Karpas-422 (cell line): ENCODE measurements at regions not wholly inside any gene's neighbourhood (a gene's known extent, or its start where the extent isn't known, plus 50 kb on each side); places are given as distances from the start of the nearest gene placed in this dataset.

Experiments
- DNase-seq: peaks from one replicate; pipeline ENCODE4 v3.0.0-alpha.2; 2015
- H2AFZ ChIP-seq: fragments of 200-600 bp; sonication (generic); 2 replicates; pipeline ENCODE4 v1.6.1; 2014; ENCODE audit warnings: antibody characterized with exemption, low read length, mixed read lengths
- H3K27ac ChIP-seq: fragments of 200-600 bp; sonication (generic); 2 replicates; pipeline ENCODE4 v1.5.1; 2014; ENCODE audit warnings: mild to moderate bottlenecking, low read length, moderate library complexity
- H3K27me3 ChIP-seq: fragments of 200-600 bp; sonication (generic); 2 replicates; pipeline ENCODE4 v1.6.1; 2014; ENCODE audit warnings: low read length, mixed read lengths
- H3K36me3 ChIP-seq: fragments of 200-600 bp; sonication (generic); 2 replicates; pipeline ENCODE4 v1.6.1; 2014; ENCODE audit warnings: low read length, mixed read lengths; ENCODE audit not compliant: insufficient read depth
- H3K4me1 ChIP-seq: fragments of 200-600 bp; sonication (generic); 2 replicates; pipeline ENCODE4 v1.6.1; 2014; ENCODE audit warnings: mild to moderate bottlenecking, low read length, mixed read lengths
- H3K4me2 ChIP-seq: fragments of 200-600 bp; sonication (generic); 2 replicates; pipeline ENCODE4 v1.6.1; 2014; ENCODE audit warnings: low read length, low read depth, mild to moderate bottlenecking; ENCODE audit not compliant: poor library complexity, severe bottlenecking
- H3K4me3 ChIP-seq: fragments of 200-600 bp; sonication (generic); 2 replicates; pipeline ENCODE4 v1.5.1; 2014; ENCODE audit warnings: mild to moderate bottlenecking, antibody characterized with exemption, low read length, mixed read lengths
- H3K79me2 ChIP-seq: fragments of 200-600 bp; sonication (generic); 2 replicates; pipeline ENCODE4 v1.6.1; 2014; ENCODE audit warnings: mild to moderate bottlenecking, low read length, mixed read lengths
- H3K9ac ChIP-seq: fragments of 200-600 bp; sonication (generic); 2 replicates; pipeline ENCODE4 v1.6.0; 2014; ENCODE audit warnings: low read length
- H3K9me2 ChIP-seq: fragments of 200-600 bp; sonication (generic), shearing (Covaris generic); replicated peaks from 2 replicates; pipeline ENCODE4 v1.6.0; 2014; ENCODE audit warnings: mild to moderate bottlenecking, low read length, moderate library complexity; ENCODE audit not compliant: insufficient read depth
- H3K9me3 ChIP-seq: fragments of 300-700, 200-600 bp; sonication (generic); 2 replicates; pipeline ENCODE4 v1.6.1; 2014; ENCODE audit warnings: low read length, mixed read lengths
- H4K20me1 ChIP-seq: fragments of 200-600 bp; sonication (generic); 2 replicates; pipeline ENCODE4 v1.6.1; 2014; ENCODE audit warnings: mild to moderate bottlenecking, antibody characterized with exemption, low read length, low read depth; ENCODE audit not compliant: insufficient read depth

- H3K27ac ChIP-seq: no peak overlapping the region
- no peak for DNase-seq
Measured at GRCh38 chr2:236908439-236909192, 177.1 kb upstream of the COPS8 start.

GRCh38 chr2:236909193-236909504 lies 176.5 kb upstream of the COPS8 start:
- Histone ChIP-seq H3K4me1 (no peaks in the 10 kb centered on the region), H3K9me3 (no peaks in the 10 kb centered on the region), H3K27me3 (no peaks in the 10 kb centered on the region), H3K9me2 (no peaks in the 10 kb centered on the region), H3K9ac (no peak overlapping the region), H4K20me1 (no peaks in the 10 kb centered on the region), H3K4me2 (no peak overlapping the region), H3K36me3 (no peaks in the 10 kb centered on the region), H3K27ac (no peak overlapping the region), H3K4me3 (no peak overlapping the region), H3K79me2 (no peaks in the 10 kb centered on the region), H2AFZ (no peak overlapping the region)
- DNase-seq: no peak

More at GRCh38 chr2:236908439-236909192, 177.1 kb upstream of the COPS8 start:
- Histone ChIP-seq H3K9me3 (no peaks in the 10 kb centered on the region), H3K4me1 (no peaks in the 10 kb centered on the region), H4K20me1 (no peaks in the 10 kb centered on the region), H3K79me2 (no peaks in the 10 kb centered on the region), H3K9ac (no peak overlapping the region), H3K4me2 (no peak overlapping the region), H3K4me3 (no peak overlapping the region), H3K27me3 (no peaks in the 10 kb centered on the region), H2AFZ (no peak overlapping the region), H3K9me2 (no peaks in the 10 kb centered on the region), H3K36me3 (no peaks in the 10 kb centered on the region)

GRCh38 chr2:236909802-236910201 lies 175.9 kb upstream of the COPS8 start:
- Histone ChIP-seq H3K36me3 (no peaks in the 10 kb centered on the region), H3K79me2 (no peaks in the 10 kb centered on the region), H3K9me3 (no peaks in the 10 kb centered on the region), H3K4me3 (no peak overlapping the region), H3K9ac (no peak overlapping the region), H3K27me3 (no peaks in the 10 kb centered on the region), H3K9me2 (no peaks in the 10 kb centered on the region), H2AFZ (no peak overlapping the region), H3K4me1 (no peaks in the 10 kb centered on the region), H3K4me2 (no peak overlapping the region), H4K20me1 (no peaks in the 10 kb centered on the region), H3K27ac (no peak overlapping the region)
- DNase-seq: no peak

- Histone ChIP-seq H4K20me1 (no peaks in the 10 kb centered on the region), H2AFZ (no peak overlapping the region), H3K4me1 (peaks cover 4% of the 10 kb centered on the region), H3K79me2 (no peaks in the 10 kb centered on the region), H3K9me2 (no peaks in the 10 kb centered on the region), H3K9me3 (no peaks in the 10 kb centered on the region), H3K4me3 (no peak overlapping the region), H3K36me3 (no peaks in the 10 kb centered on the region), H3K27ac (no peak overlapping the region), H3K4me2 (no peak overlapping the region), H3K27me3 (no peaks in the 10 kb centered on the region), H3K9ac (no peak overlapping the region)
- DNase-seq: no peak
Measured at GRCh38 chr2:236910781-236911495, 174.8 kb upstream of the COPS8 start.

GRCh38 chr2:236912326-236913120 lies 173.2 kb upstream of the COPS8 start:
- DNase-seq: no peak
- Histone ChIP-seq H3K4me2 (no peak overlapping the region), H3K9ac (no peak overlapping the region), H4K20me1 (no peaks in the 10 kb centered on the region), H3K9me2 (no peaks in the 10 kb centered on the region), H3K4me1 (peaks cover 12% of the 10 kb centered on the region), H3K36me3 (no peaks in the 10 kb centered on the region), H3K79me2 (no peaks in the 10 kb centered on the region), H3K27ac (no peak overlapping the region), H2AFZ (no peak overlapping the region), H3K27me3 (no peaks in the 10 kb centered on the region), H3K9me3 (no peaks in the 10 kb centered on the region), H3K4me3 (no peak overlapping the region)

- Histone ChIP-seq H3K4me2 (no peak overlapping the region), H3K9me3 (no peaks in the 10 kb centered on the region), H4K20me1 (no peaks in the 10 kb centered on the region), H3K4me3 (no peak overlapping the region), H3K27ac (no peak overlapping the region), H3K9ac (no peak overlapping the region), H3K79me2 (no peaks in the 10 kb centered on the region), H2AFZ (no peak overlapping the region), H3K27me3 (no peaks in the 10 kb centered on the region), H3K36me3 (no peaks in the 10 kb centered on the region), H3K4me1 (peaks cover 12% of the 10 kb centered on the region), H3K9me2 (no peaks in the 10 kb centered on the region)
- DNase-seq: no peak
Measured at GRCh38 chr2:236915186-236915585, 170.5 kb upstream of the COPS8 start.

GRCh38 chr2:236915726-236916125 lies 170.0 kb upstream of the COPS8 start:
- Histone ChIP-seq H3K4me3 (no peak overlapping the region), H3K9ac (no peak overlapping the region), H2AFZ (no peak overlapping the region), H4K20me1 (no peaks in the 10 kb centered on the region), H3K79me2 (no peaks in the 10 kb centered on the region), H3K27ac (no peak overlapping the region), H3K4me1 (peaks cover 12% of the 10 kb centered on the region), H3K9me2 (no peaks in the 10 kb centered on the region), H3K9me3 (no peaks in the 10 kb centered on the region), H3K36me3 (no peaks in the 10 kb centered on the region), H3K27me3 (no peaks in the 10 kb centered on the region), H3K4me2 (no peak overlapping the region)
- DNase-seq: no peak

GRCh38 chr2:236916181-236916580 lies 169.5 kb upstream of the COPS8 start:
- Histone ChIP-seq H2AFZ (no peak overlapping the region), H3K79me2 (no peaks in the 10 kb centered on the region), H3K27me3 (no peaks in the 10 kb centered on the region), H4K20me1 (no peaks in the 10 kb centered on the region), H3K9ac (no peak overlapping the region), H3K4me2 (no peak overlapping the region), H3K27ac (no peak overlapping the region), H3K9me2 (no peaks in the 10 kb centered on the region), H3K9me3 (no peaks in the 10 kb centered on the region), H3K4me1 (peaks cover 12% of the 10 kb centered on the region), H3K36me3 (no peaks in the 10 kb centered on the region), H3K4me3 (no peak overlapping the region)
- no peak for DNase-seq
